Gastrocnemius medialis (tissue), 4 donors: ENCODE measurements at regions not wholly inside any gene's neighbourhood (a gene's known extent, or its start where the extent isn't known, plus 50 kb on each side); places are given as distances from the start of the nearest gene placed in this dataset.

ENCODE experiments used
- ATAC-seq, 2 donors: fragments of 150-250 bp; one replicate each; pipeline ENCODE4 v1.9.1; 2016
- DNase-seq, 2 donors: peaks; one replicate each; pipeline ENCODE4 v3.0.0-alpha.2; 2019
- H3K27ac ChIP-seq, 4 donors: fragments of 200-600 bp; sonication (generic); 1 replicate in 1 of 4; 2 replicates in 3 of 4; pipeline ENCODE4 v1.5.1; 2016 to 2018; ENCODE audit warnings: mild to moderate bottlenecking in 2 of 4, moderate library complexity in 1 of 4
- H3K27me3 ChIP-seq, 3 donors: fragments of 200-600 bp; sonication (generic) in 2 of 3; 1 replicate in 1 of 3; 2 replicates in 2 of 3; pipeline versions ENCODE4 v1.5.1 to v1.6.0; 2016 to 2019; ENCODE audit warnings: mild to moderate bottlenecking in 1 of 3, moderate library complexity in 1 of 3
- H3K36me3 ChIP-seq, 2 donors: fragments of 200-600 bp; sonication (generic) in 1 of 2; one replicate each; pipeline ENCODE4 v1.5.1; 2017 to 2018
- H3K4me1 ChIP-seq, 2 donors: fragments of 200-600 bp; sonication (generic) in 1 of 2; one replicate each; pipeline ENCODE4 v1.5.1; 2016 to 2017; ENCODE audit warnings: mild to moderate bottlenecking in 2 of 2
- H3K4me3 ChIP-seq, 4 donors: fragments of 200-600 bp; sonication (generic) in 3 of 4; 1 replicate in 1 of 4; 2 replicates in 3 of 4; pipeline ENCODE4 v1.5.1; 2016 to 2019; ENCODE audit warnings: mild to moderate bottlenecking in 2 of 4
- H3K9me3 ChIP-seq, 3 donors: fragments of 200-600 bp; sonication (generic) in 2 of 3; 1 replicate in 1 of 3; 2 replicates in 2 of 3; pipeline ENCODE4 v1.5.1; 2016 to 2019
- POLR2A ChIP-seq, 2 donors: fragments of 450-650 bp; IDR thresholded peaks; one replicate each; pipeline ENCODE4 v1.6.1; 2017; ENCODE audit warnings: antibody characterized with exemption in 2 of 2, mild to moderate bottlenecking in 2 of 2, moderate library complexity in 2 of 2
- in situ Hi-C, 4 donors: fragments of 200-750 bp; cut with MboI; loops; one replicate each; pipeline versions ENCODE4 v1.15.0 to v1.8.0; 2017; ENCODE audit warnings: low sequenced_read_pairs in 4 of 4
- intact Hi-C: fragments of 100-400 bp; cut with DNase I; formaldehyde crosslinking; loops from one replicate; pipeline ENCODE4 v1.15.1; 2023; ENCODE audit warnings: low total_unique reads
- TF ChIP-seq, protein P1 (sequence below), 5 experiments: fragments of 450-650 bp in 3 of 5; fragments of 200-600 bp in 2 of 5; sonication (generic) in 2 of 5; IDR thresholded peaks in 4 of 5; conservative IDR thresholded peaks in 1 of 5; 1 replicate in 4 of 5; 2 replicates in 1 of 5; pipeline ENCODE4 v1.5.1; 2016 to 2019; ENCODE audit warnings: antibody characterized with exemption in 5 of 5, mild to moderate bottlenecking in 3 of 5, moderate library complexity in 3 of 5

GRCh38 chr2:175431101-175431946 is 249.8 kb upstream of the ATP5MC3 start:
- Histone ChIP-seq H3K4me1 (no peaks in the 10 kb centered on the region), H3K9me3 (no peaks in the 10 kb centered on the region), H3K4me3 (no peak overlapping the region), H3K36me3 (no peaks in the 10 kb centered on the region), H3K27ac (no peak overlapping the region), H3K27me3 (peaks cover 0 to 3% (median 0%) of the 10 kb centered on the region in 3 donors)
- ATAC-seq (no peak), DNase-seq (no peak)
- in situ Hi-C loops (no loop called here), intact Hi-C loops (no loop called here)
- TF ChIP-seq, protein P1, sequence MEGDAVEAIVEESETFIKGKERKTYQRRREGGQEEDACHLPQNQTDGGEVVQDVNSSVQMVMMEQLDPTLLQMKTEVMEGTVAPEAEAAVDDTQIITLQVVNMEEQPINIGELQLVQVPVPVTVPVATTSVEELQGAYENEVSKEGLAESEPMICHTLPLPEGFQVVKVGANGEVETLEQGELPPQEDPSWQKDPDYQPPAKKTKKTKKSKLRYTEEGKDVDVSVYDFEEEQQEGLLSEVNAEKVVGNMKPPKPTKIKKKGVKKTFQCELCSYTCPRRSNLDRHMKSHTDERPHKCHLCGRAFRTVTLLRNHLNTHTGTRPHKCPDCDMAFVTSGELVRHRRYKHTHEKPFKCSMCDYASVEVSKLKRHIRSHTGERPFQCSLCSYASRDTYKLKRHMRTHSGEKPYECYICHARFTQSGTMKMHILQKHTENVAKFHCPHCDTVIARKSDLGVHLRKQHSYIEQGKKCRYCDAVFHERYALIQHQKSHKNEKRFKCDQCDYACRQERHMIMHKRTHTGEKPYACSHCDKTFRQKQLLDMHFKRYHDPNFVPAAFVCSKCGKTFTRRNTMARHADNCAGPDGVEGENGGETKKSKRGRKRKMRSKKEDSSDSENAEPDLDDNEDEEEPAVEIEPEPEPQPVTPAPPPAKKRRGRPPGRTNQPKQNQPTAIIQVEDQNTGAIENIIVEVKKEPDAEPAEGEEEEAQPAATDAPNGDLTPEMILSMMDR (IDR thresholded peaks at IDR 0.05 in 4 of 5, conservative IDR thresholded peaks at IDR 0.05 in 1 of 5): no peak
- no peak for TF ChIP-seq POLR2A (IDR thresholded peaks at IDR 0.05)

DNA sequence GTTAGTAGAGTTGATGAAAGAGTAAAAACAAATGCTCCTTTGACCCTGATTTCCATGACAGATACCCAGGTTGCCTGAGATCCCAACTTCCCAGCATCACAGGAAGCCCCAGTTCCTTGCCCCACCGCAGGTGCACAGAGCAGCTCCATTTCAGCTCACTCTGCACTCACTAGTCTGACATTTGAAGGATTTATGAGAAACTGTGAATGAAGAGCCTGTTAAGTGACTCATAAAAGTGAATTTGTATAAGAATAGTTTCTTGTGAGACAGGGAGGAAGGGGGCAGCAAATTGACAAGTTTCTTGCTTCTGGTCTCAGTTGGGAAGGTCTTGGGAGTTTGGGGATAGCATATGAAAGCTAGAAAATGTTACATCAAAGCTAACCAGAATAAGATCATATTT is 248.7 kb upstream of the ATP5MC3 start:
- no peak overlapping the region for H3K27ac ChIP-seq
- no peaks in the 10 kb centered on the region for H3K9me3 ChIP-seq
- intact Hi-C loops (no loop called here), in situ Hi-C loops (no loop called here)
- H3K27me3 ChIP-seq: peaks cover 0 to 3% (median 0%) of the 10 kb centered on the region in 3 donors
- H3K4me3 ChIP-seq: no peak overlapping the region
- H3K36me3 ChIP-seq: no peaks in the 10 kb centered on the region
- H3K4me1 ChIP-seq: no peaks in the 10 kb centered on the region
- no peak for TF ChIP-seq POLR2A (IDR thresholded peaks at IDR 0.05)
- TF ChIP-seq, protein P1 (IDR thresholded peaks at IDR 0.05 in 4 of 5, conservative IDR thresholded peaks at IDR 0.05 in 1 of 5): no peak
- ATAC-seq (no peak), DNase-seq (no peak)

DNA sequence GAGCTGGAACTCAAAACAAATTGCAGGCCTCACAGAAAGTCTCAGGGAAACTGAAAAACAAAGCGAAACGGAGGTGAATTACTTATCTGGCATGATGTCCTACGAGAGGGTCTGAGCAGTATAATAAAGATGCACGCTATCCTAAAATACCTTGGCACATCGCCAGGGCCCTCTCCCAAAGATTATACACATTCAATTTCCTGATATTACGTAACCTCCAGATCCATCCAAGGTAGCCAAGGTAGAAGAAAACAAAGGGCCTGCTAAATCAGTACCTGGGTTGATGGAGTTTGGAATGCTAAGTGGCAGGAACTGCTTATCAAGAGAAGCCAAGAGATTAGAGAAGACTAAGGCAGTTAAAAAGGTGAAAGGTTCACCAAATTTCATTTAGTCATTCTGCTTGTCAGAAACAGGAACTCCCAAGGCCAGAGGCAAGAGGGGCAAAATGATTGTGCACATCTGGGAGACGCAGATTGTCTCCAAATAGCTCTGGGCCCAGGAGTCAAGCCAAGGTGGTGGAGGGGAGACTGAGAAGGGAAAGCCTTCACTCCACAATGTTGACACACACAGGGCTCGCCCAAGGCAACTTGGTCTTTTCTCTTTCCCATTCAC is 236.8 kb upstream of the ATP5MC3 start:
- Histone ChIP-seq H3K4me1 (no peaks in the 10 kb centered on the region), H3K4me3 (no peak overlapping the region), H3K9me3 (no peaks in the 10 kb centered on the region), H3K27me3 (no peaks in the 10 kb centered on the region), H3K27ac (no peak overlapping the region), H3K36me3 (no peaks in the 10 kb centered on the region)
- no peak for ATAC-seq
- in situ Hi-C loops (no loop called here), intact Hi-C loops (no loop called here)
- DNase-seq: no peak
- no peak for TF ChIP-seq POLR2A (IDR thresholded peaks at IDR 0.05)

DNA sequence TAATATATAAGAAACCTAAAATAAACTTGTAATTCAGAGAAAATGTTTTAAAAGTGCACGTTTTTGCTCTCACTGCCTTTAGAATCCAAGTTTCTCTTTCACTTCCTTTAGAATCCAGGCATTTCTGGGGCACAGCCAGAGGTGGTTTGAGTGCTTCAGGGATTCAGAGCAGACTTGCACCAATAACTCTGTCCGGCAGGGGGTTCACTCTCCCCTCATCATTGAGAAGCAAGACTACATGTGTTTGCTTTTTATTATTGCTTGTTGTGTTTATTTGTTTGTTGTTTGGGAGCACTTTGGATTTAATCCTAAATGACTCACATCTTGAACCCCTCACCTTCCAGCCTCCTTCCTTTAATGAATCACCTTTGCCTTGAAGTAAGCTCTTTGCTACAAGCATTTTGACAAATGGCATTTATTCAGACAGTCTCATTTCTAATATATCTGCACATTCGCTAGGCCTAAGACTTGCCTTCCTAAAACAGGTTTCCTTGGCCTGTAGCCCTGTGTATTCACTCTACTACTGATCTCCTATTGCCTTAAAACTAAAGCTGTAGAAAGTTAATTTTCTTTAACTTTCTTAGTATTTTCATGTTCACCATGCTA is 233.5 kb upstream of the ATP5MC3 start:
- no peaks in the 10 kb centered on the region for H3K9me3 ChIP-seq
- peak; percentile 5 to 29 for DNase-seq
- no peaks in the 10 kb centered on the region for H3K27me3 ChIP-seq
- in situ Hi-C loops (no loop called here), intact Hi-C loops (no loop called here)
- TF ChIP-seq, protein P1 (IDR thresholded peaks at IDR 0.05 in 4 of 5, conservative IDR thresholded peaks at IDR 0.05 in 1 of 5): peak; percentile 5 to 53 (median 22)
- no peak for TF ChIP-seq POLR2A (IDR thresholded peaks at IDR 0.05)
- no peak overlapping the region for H3K27ac ChIP-seq
- H3K36me3 ChIP-seq: no peaks in the 10 kb centered on the region
- peak in 1 of 2 donors; percentile 30 for ATAC-seq
- H3K4me1 ChIP-seq: no peaks in the 10 kb centered on the region
- no peak overlapping the region for H3K4me3 ChIP-seq
